DND-41 (cell line): ENCODE measurements at regions not wholly inside any gene's neighbourhood (a gene's known extent, or its start where the extent isn't known, plus 50 kb on each side); places are given as distances from the start of the nearest gene placed in this dataset.

Experiments
- CTCF ChIP-seq: IDR thresholded peaks from 2 replicates; pipeline ENCODE4 v1.5.1; 2012; ENCODE audit warnings: borderline replicate concordance, low read length, moderate library complexity, mild to moderate bottlenecking; ENCODE audit not compliant: poor library complexity, severe bottlenecking; ENCODE audit errors: extremely low read depth
- EZH2 ChIP-seq: IDR thresholded peaks from 3 replicates; pipeline ENCODE4 v1.6.1; 2012; ENCODE audit warnings: borderline replicate concordance, low read depth, mild to moderate bottlenecking, moderate library complexity, low read length, inconsistent platforms; ENCODE audit not compliant: severe bottlenecking

- TF ChIP-seq EZH2 (no peak), CTCF (no peak)
Observed at GRCh38 chr17:34010534-34010933, 244.6 kb upstream of the CCL2 start.
